ENCODE measurements at regions not wholly inside any gene's neighbourhood (a gene's known extent, or its start where the extent isn't known, plus 50 kb on each side); places are given as distances from the start of the nearest gene placed in this dataset.
"Not testable (repeated sequence)": the region's sequence is repeated elsewhere in the genome, so short reads cannot be mapped to it uniquely, and the experiment has no call there.

- peak; percentile 83 for DNase-seq
Observed at GRCh38 chr12:58314610-58315009, 373.2 kb downstream of the ATP23 start.

GRCh38 chr12:58316926-58317325, 375.6 kb downstream of the ATP23 start:
- no peak for DNase-seq

- no peak for DNase-seq
Observed at GRCh38 chr12:58321414-58321813, 380.0 kb downstream of the ATP23 start.

- no peak for DNase-seq
Observed at GRCh38 chr12:58323676-58324075, 382.3 kb downstream of the ATP23 start.

- no peak for DNase-seq
Observed at GRCh38 chr12:58325561-58325960, 384.2 kb downstream of the ATP23 start.

- DNase-seq: no peak
Observed at GRCh38 chr12:58326534-58326933, 385.2 kb downstream of the ATP23 start.

- peak; percentile 94 for DNase-seq
Observed at GRCh38 chr12:58336581-58337242, 395.3 kb downstream of the ATP23 start.

GRCh38 chr12:58337539-58337938, 396.2 kb downstream of the ATP23 start:
- not testable (repeated sequence) for DNase-seq

- peak; percentile 87 for DNase-seq
Observed at GRCh38 chr12:58341791-58342190, 400.4 kb downstream of the ATP23 start.

- no peak for DNase-seq
Observed at GRCh38 chr12:58342736-58343135, 401.4 kb downstream of the ATP23 start.

- DNase-seq: peak; percentile 67
Observed at GRCh38 chr12:58346032-58346632, 404.8 kb downstream of the ATP23 start.

- DNase-seq: no peak
Observed at GRCh38 chr12:58347188-58347587, 405.8 kb downstream of the ATP23 start.

- no peak for DNase-seq
Observed at GRCh38 chr12:58347691-58348090, 406.3 kb downstream of the ATP23 start.

GRCh38 chr12:58349161-58349560, 407.8 kb downstream of the ATP23 start:
- DNase-seq: no peak

GRCh38 chr12:58356794-58357193, 415.4 kb downstream of the ATP23 start:
- DNase-seq: no peak

- no peak for DNase-seq
Observed at GRCh38 chr12:58357511-58357910, 416.1 kb downstream of the ATP23 start.

- no peak for DNase-seq
Observed at GRCh38 chr12:58358369-58358768, 417.0 kb downstream of the ATP23 start.

GRCh38 chr12:58359084-58359483, 417.7 kb downstream of the ATP23 start:
- peak; percentile 72 for DNase-seq

GRCh38 chr12:58361056-58361455, 419.7 kb downstream of the ATP23 start:
- DNase-seq: no peak

GRCh38 chr12:58363971-58364370, 422.6 kb downstream of the ATP23 start:
- DNase-seq: no peak

- DNase-seq: peak; percentile 100
Observed at GRCh38 chr12:58364389-58365086, 423.2 kb downstream of the ATP23 start.

- no peak for DNase-seq
Observed at GRCh38 chr12:58365087-58365390, 423.7 kb downstream of the ATP23 start.

GRCh38 chr12:58367041-58367440, 425.7 kb downstream of the ATP23 start:
- no peak for DNase-seq

GRCh38 chr12:58368001-58368400, 426.6 kb downstream of the ATP23 start:
- DNase-seq: peak; percentile 49
